ENCODE measurements at regions not wholly inside any gene's neighbourhood (a gene's known extent, or its start where the extent isn't known, plus 50 kb on each side); places are given as distances from the start of the nearest gene placed in this dataset.

- no peak for TF ChIP-seq SUZ12 (IDR thresholded peaks at IDR 0.05; ENCODE audit: extremely low read depth, insufficient read depth, insufficient read length)
- TF ChIP-seq ZNF274 (IDR thresholded peaks at IDR 0.05; ENCODE audit: low read depth, low read length) = no peak
- TF ChIP-seq YY1 (IDR thresholded peaks at IDR 0.05; ENCODE audit: insufficient read depth, insufficient read length) = no peak
Measured at GRCh38 chr12:4171742-4172141, 101.8 kb upstream of the CCND2 start.
